HUDEP-2 (cell line): ENCODE measurements at regions not wholly inside any gene's neighbourhood (a gene's known extent, or its start where the extent isn't known, plus 50 kb on each side); places are given as distances from the start of the nearest gene placed in this dataset.
"Not testable (repeated sequence)": the region's sequence is repeated elsewhere in the genome, so short reads cannot be mapped to it uniquely, and the experiment has no call there.

Experiments
- DNase-seq, 76 experiments: peaks; one replicate each; lab custom pipeline; 2025; ENCODE audit not compliant: unreplicated experiment in 76 of 76; lab: John Stamatoyannopoulos, UW

GRCh38 chr21:25254491-25255174, 352.6 kb downstream of the MRPL39 start:
- no peak for DNase-seq

- DNase-seq: no peak
Observed at GRCh38 chr21:25246546-25246945, 360.7 kb downstream of the MRPL39 start.

- DNase-seq: no peak
Observed at GRCh38 chr21:25244735-25245134, 362.5 kb downstream of the MRPL39 start.

GRCh38 chr21:25243808-25244207, 363.5 kb downstream of the MRPL39 start:
- no peak for DNase-seq

- DNase-seq: no peak
Observed at GRCh38 chr21:25240974-25241373, 366.3 kb downstream of the MRPL39 start.

- DNase-seq: no peak
Observed at GRCh38 chr21:25234857-25235801, 372.2 kb downstream of the MRPL39 start.

GRCh38 chr21:25220954-25221353, 386.3 kb downstream of the MRPL39 start:
- DNase-seq: no peak

GRCh38 chr21:25220169-25220568, 387.1 kb downstream of the MRPL39 start:
- no peak for DNase-seq

GRCh38 chr21:25215698-25216384, 391.4 kb downstream of the MRPL39 start:
- DNase-seq: no peak

- no peak for DNase-seq
Observed at GRCh38 chr21:25214676-25215075, 392.6 kb downstream of the MRPL39 start.

GRCh38 chr21:25199944-25200343, 407.3 kb downstream of the MRPL39 start:
- DNase-seq: no peak

GRCh38 chr21:25191141-25191540, 416.1 kb downstream of the MRPL39 start:
- no peak for DNase-seq

GRCh38 chr21:25189497-25189896, 417.8 kb downstream of the MRPL39 start:
- DNase-seq: no peak

- no peak for DNase-seq
Observed at GRCh38 chr21:25188677-25189079, 418.6 kb downstream of the MRPL39 start.

- no peak for DNase-seq
Observed at GRCh38 chr21:25186273-25186672, 421.0 kb downstream of the MRPL39 start.

- no peak for DNase-seq
Observed at GRCh38 chr21:25183577-25183976, 423.7 kb downstream of the MRPL39 start.

- not testable (repeated sequence) for DNase-seq
Observed at GRCh38 chr21:25181690-25182089, 425.6 kb downstream of the MRPL39 start.

- no peak for DNase-seq
Observed at GRCh38 chr21:25179116-25179515, 428.2 kb downstream of the MRPL39 start.

GRCh38 chr21:25176637-25177412, 430.5 kb downstream of the MRPL39 start:
- DNase-seq: no peak

GRCh38 chr21:25175938-25176337, 431.3 kb downstream of the MRPL39 start:
- no peak for DNase-seq

- no peak for DNase-seq
Observed at GRCh38 chr21:25171438-25171837, 435.8 kb downstream of the MRPL39 start.
